ENCODE measurements at regions not wholly inside any gene's neighbourhood (a gene's known extent, or its start where the extent isn't known, plus 50 kb on each side); places are given as distances from the start of the nearest gene placed in this dataset.
"Not testable (repeated sequence)": the region's sequence is repeated elsewhere in the genome, so short reads cannot be mapped to it uniquely, and the experiment has no call there.

DNA sequence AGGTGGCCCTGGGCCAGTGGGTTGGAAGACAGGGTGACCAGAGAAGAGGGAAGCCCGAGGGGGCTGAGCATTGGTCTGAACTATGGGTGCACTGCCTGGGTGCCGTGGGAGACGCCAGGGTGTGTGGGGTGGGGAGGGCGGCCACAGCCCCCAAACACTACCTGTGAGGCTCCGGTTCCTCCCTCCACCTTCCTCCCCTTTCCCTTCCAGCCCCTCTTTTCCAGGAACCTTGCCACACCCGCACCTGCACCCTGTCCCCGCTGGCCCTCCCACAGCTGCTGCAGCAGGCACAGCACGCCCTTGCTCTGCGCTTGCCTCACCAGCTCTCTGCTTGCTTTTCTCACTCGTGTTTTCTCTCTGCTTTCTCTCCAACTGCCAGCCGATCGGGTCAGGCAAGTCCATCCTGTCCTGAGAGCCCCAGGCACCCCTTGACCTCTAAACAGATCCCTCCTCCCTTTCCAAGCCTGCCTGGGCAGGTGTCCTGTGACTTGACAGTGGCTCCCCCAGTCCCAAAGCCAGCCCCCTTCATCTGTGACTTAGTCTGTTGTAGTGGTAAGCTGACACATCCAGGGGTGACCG, 193.7 kb downstream of the MSX2 start:
- in situ Hi-C loops (cut with HindIII; ENCODE audit: low sequenced_read_pairs) = no loop called here
- no peak for DNase-seq (ENCODE audit: low spot score)

DNA sequence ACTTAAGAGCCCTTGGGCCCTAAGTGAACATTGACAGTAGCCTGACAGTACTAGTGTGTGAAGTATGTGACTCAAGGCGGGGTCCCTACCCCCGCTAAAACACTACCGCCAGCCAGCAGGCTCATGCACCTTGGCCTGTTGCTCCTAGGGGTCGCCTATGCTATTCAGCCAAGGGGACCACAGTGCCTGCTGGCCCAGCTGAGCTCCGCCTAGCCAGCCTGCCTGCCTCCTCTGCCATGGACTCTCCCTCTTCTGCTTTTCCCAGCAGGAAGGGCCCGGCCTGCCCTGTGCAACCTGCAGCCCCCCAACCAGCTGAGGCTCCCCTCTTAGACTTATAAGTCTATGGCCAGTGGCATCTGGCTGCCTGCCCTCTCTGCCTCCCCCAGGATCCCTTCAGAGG, 193.1 kb downstream of the MSX2 start:
- in situ Hi-C loops (cut with HindIII; ENCODE audit: low sequenced_read_pairs) = not testable (repeated sequence)

DNA sequence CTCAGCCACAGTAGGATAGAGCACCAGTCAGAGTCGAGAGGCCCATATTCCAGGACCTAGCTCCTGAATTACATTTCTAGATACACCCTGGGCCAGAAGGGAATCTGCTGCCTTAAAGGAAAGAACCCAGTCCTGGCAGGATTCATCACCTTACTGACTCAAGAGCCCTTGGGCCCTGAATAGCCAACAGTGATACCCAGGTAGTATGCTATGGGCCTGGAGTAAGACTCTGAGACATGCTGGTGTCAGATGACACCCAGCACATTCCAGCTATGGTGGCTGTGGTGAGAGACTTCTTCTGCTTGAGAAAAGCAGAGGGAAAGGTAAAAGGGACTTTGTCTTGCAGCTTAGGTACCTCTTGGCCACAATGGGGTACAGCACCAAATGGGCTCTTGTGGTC, 192.5 kb downstream of the MSX2 start:
- DNase-seq (ENCODE audit: low spot score); in situ Hi-C loops (cut with HindIII; ENCODE audit: low sequenced_read_pairs): not testable (repeated sequence)

More for the DNA sequence above, 193.1 kb downstream of the MSX2 start:
- not testable (repeated sequence) for DNase-seq (ENCODE audit: low spot score)

DNA sequence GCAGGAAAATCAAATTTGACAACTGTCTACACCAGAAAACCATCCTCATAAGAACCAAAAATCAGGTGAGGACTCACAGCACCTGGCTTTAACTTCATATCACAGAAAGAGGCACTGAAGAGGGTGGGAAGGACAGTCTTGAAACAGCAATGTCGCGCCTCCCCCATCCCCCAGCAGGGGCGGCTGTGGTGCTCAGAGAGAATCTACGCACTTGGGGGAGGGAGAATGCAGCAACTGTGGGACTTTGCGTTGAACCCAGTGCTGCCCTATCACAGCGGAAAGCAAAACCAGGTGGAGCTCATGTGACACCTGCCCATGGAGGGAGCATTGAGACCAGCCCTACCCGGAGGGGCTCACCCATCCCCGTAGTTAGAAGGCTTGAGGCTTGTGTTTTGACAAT, 191.8 kb downstream of the MSX2 start:
- in situ Hi-C loops (cut with HindIII; ENCODE audit: low sequenced_read_pairs) = no loop called here
- no peak for DNase-seq (ENCODE audit: low spot score)

DNA sequence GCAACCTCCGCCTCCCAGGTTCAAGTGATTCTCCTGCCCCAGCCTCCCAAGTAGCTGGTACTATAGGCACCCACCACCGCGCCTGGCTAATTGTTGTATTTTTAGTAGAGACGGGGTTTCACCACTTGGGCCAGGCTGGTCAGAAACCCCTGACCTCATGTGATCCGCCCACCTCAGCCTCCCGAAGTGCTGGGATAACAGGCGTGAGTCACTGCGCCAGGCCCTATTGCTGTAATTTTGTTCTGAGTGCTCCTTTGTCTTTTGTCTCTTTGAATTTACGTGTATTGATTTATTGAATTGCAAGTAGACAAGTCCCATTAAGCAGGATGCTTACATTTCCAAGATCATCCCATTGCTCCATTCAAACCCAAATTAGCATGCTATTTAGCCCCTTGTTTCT, 186.7 kb downstream of the MSX2 start:
- DNase-seq (ENCODE audit: low spot score) = no peak
- in situ Hi-C loops (cut with HindIII; ENCODE audit: low sequenced_read_pairs) = no loop called here

DNA sequence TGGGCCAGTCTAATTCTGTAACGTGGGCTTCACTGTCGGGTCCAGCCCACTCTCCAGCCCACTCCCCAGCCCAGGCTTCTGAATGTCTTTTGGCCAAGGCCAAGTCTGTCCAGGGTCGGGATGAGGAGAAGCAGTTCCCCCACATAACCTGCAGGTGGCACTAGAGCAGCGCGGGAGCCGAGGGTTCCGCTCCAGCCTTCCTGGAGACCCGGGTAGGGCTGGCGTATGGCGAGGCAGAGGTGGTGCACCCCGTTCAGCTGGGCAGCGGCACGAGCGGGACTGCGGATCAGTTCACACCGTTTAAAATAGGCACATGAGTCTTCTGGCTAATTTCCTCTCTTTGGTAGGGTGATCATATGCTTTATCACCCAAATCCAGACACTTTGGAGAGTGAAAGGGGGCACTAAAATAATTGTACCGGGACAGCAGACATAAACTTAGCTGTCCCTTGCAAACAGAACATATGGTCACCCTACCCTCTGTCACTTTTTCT, 185.9 kb downstream of the MSX2 start:
- peak; percentile 30 for DNase-seq (ENCODE audit: low spot score)

DNA sequence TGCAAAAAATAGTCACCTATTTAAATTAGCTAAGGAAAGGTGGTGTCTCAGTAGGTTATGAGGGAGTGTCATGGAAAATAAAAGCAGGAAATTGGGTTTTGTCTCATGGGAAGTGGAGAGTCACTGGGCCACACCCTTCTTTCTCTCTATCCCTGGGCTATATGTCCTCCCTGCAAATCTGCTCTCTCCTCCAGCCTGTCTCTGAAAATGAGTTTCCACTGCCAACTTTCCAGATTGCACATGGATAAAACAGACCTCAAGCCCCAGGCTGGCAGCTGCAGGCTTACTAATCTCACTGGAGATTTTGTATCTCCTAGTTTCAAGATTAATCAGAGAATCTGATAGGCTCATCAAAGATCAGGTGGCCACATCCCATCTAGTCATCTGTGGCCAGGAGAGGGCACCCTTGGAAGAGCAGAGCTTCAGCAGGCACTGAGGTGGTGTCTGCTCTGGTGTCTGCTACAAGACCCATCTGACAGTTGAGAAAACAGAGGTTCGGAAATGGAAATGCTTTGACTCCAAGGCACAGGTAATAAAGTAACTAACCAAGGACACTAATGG, 178.9 kb downstream of the MSX2 start:
- in situ Hi-C loops (cut with HindIII; ENCODE audit: low sequenced_read_pairs) = no loop called here
- DNase-seq (ENCODE audit: low spot score) = no peak

More for the DNA sequence above, 185.9 kb downstream of the MSX2 start:
- in situ Hi-C loops (cut with HindIII; ENCODE audit: low sequenced_read_pairs) = no loop called here

DNA sequence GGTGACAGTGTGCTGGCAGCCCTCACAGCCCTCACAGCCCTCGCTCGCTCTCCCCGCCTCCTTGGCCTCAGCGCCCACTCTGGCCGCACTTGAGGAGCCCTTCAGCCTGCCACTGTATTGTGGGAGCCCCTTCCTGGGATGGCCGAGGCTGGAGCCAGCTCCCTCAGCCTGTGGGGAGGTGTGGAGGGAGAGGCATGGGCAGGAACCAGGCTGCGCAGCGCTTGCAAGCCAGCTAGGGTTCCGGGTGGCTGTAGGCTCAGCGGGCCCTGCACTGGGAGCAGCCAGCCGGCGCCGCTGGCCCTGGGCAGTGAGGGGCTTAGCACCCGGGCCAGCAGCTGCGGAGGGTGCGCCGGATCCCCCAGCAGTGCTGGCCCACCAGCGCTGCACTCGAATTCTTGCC, 177.0 kb downstream of the MSX2 start:
- no peak for DNase-seq (ENCODE audit: low spot score)
- in situ Hi-C loops (cut with HindIII; ENCODE audit: low sequenced_read_pairs) = no loop called here

DNA sequence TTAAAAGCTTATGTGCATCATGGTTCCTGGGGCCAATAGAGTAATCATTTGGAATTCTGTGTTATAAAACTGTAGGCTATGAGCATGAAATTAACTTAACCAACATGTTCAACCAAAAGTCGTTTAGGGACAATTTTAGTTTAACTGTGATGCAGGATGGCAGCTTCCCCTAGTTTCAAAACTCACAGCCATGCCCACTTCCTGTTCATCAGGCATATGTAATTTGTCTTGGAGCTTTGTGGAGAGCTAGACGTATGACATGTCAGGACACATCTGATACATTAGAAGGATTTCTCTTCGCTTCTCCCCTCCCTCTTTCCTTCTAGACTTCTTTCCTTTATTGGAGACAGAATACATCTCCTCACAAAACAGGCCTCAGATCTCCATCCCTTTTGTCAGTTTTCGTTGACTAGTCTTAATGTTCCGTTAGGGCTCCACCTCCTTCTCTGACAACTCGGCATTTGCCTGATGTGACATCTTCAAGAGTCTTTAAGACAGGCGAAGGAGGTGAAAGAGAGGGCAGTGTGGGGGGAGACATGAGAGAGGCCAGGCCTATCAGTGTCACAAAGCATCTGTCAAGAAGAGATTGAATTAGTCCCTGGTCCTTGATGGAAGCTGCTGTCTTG, 176.0 kb downstream of the MSX2 start:
- in situ Hi-C loops (cut with HindIII; ENCODE audit: low sequenced_read_pairs) = no loop called here
- no peak for DNase-seq (ENCODE audit: low spot score)

DNA sequence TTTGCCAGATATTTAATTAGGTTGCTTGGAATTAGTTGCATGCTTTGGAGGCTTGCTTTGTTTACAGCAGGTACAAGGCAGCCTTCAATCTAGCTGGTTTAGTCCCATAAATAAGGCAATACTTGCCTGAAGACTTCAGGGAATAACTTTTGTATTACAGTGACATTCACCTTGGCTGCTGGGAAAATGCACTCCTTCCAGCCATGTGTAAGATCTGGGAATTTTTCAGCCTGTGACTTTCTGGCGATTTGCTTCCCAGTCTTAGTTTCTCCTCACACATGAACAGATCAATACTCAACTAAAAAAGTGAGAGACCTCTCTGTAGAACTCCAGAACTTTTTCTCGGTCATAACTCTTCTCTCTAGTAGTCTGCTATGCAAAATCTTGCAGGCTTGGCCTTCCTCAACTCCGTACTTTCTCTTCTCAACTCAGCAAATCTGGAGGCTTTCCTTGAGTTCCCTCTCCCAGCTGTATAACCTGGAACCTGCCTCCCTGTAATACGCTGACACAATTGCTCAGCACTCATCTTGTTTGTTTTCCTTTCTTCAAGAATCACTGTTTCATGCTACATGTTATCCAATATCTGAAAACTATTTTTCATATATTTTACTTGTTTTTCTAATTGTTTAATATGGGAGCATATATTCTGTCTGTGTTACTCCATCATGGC, 173.0 kb downstream of the MSX2 start:
- DNase-seq (ENCODE audit: low spot score) = no peak
- in situ Hi-C loops (cut with HindIII; ENCODE audit: low sequenced_read_pairs) = no loop called here

DNA sequence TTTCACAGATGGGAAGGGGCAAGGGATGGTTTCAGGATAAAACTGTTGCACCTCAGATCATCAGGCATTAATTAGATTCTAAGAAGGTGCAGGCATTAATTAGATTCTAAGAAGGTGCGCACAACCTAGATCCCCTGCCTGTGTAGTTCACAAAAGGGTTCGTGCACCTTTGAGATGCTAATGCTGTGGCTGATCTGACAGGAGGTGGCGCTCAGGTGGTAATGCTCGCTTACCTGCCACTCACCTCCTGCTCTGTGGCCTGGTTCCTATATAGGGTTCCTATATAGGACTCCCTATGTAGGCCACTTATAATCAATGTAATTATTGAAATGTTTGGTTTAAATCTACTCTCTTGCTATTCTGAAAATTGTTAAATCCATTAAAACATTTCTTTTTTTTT, 171.0 kb downstream of the MSX2 start:
- in situ Hi-C loops (cut with HindIII; ENCODE audit: low sequenced_read_pairs) = no loop called here
- no peak for DNase-seq (ENCODE audit: low spot score)

DNA sequence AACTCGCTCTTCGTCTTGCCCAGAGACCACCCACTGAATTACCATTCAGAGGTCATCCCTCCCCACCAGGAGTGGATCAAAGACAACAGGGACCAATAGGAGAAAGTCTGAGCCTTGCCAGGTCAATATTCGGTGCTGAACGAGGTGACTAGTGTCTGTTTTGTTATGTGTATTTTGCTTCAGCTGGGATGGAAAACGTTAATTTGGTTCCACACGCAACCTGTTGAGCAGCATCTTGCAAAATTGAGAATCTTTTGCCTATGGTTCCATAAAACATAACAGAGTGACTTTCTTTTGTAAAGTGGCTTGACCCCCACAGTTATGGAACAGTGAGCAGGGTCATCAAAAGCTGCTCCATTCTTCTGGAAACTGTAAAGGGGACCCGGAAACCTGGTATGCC, 168.4 kb downstream of the MSX2 start:
- DNase-seq (ENCODE audit: low spot score) = no peak
- in situ Hi-C loops (cut with HindIII; ENCODE audit: low sequenced_read_pairs) = no loop called here

DNA sequence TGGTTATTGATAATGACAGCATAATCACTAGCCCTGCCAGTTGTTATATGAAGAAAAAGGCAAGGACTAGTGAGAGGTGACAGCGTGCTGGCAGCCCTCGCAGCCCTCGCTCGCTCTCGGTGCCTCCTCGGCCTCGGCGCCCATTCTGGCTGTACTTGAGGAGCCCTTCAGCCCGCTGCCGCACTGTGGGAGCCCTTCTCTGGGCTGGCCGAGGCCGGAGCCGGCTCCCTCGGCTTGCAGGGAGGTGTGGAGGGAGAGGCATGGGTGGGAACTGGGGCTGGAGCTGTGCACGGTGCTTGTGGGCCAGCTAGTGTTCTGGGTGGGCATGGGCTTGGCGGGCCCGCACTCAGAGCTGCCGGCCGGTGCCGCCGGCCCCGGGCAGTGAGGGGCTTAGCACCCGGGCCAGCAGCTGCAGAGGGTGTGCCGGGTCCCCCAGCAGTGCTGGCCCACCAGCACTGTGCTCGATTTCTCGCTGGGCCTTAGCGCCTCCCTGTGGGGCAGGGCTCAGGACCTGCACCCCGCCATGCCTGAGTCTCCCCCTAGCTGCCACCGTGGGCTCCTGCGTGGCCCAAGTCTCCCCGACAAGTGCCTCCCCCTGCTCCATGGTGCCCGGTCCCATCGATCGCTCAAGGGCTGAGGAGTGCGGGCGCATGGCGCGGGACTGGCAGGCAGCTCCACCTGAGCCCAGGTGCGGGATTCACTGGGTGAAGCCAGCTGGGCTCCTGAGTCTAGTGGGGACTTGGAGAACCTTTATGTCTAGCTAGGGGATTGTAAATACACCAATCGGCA, 156.2 kb downstream of the MSX2 start:
- DNase-seq (ENCODE audit: low spot score); in situ Hi-C loops (cut with HindIII; ENCODE audit: low sequenced_read_pairs): not testable (repeated sequence)

DNA sequence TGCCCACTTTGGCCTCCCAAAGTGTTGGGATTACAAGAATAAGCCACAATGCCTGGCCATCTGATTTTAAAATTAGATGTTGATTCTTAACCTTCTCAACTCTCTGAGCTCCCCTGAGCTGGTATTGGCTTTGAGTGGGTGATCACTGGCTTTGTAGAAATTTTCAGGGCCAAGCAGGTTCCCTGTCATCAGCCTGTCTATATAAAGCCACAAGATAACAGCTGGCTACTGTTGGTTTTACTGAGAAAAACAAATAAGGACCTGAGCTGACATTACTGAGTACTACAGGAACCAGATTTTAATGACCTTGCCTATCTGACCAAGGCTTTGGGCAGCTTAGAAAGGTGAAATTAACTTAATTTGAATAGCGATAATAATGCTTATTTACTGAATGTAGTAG, 153.6 kb downstream of the MSX2 start:
- in situ Hi-C loops (cut with HindIII; ENCODE audit: low sequenced_read_pairs) = no loop called here
- no peak for DNase-seq (ENCODE audit: low spot score)

DNA sequence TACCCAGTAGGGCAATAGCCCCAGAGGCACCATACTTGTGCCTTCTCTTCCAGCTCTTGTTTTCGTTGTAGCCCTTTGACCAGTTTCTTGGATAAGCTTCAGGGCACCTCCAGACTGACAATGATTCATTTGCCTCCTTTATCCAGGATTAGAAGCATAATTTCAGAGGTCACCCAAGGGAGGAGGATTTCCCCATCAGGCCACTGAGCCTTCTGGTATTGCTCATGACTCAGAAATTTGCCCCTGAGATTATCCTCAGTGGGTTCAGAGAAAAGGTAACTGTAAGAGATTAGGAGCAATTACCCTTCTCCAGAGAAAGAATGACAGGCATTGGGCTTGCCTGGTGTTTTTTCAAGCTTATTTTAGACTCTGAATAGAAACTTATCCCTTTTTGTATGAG, 147.9 kb downstream of the MSX2 start:
- in situ Hi-C loops (cut with HindIII; ENCODE audit: low sequenced_read_pairs) = no loop called here

DNA sequence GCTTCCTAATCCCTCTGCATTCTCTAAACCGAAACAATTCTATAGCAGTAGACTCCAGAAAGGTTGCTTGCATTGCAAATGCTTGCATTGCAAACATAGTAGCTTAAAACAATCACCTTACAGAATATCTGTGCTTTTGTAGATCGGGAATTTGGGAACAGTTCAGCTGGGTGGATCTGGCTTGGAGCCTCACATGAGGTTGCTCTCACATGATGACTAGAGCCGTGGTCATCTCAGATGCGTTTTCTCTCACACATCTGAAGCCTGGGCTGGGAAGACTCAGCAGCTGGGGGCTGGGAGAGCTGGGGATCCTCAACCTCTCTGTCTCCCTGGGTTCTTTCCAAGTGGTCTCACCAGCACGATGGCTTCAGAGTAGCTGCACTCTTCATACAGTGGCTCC, 127.8 kb downstream of the MSX2 start:
- DNase-seq (ENCODE audit: low spot score) = no peak
- in situ Hi-C loops (cut with HindIII; ENCODE audit: low sequenced_read_pairs) = no loop called here

More for the DNA sequence above, 147.9 kb downstream of the MSX2 start:
- no peak for DNase-seq (ENCODE audit: low spot score)

DNA sequence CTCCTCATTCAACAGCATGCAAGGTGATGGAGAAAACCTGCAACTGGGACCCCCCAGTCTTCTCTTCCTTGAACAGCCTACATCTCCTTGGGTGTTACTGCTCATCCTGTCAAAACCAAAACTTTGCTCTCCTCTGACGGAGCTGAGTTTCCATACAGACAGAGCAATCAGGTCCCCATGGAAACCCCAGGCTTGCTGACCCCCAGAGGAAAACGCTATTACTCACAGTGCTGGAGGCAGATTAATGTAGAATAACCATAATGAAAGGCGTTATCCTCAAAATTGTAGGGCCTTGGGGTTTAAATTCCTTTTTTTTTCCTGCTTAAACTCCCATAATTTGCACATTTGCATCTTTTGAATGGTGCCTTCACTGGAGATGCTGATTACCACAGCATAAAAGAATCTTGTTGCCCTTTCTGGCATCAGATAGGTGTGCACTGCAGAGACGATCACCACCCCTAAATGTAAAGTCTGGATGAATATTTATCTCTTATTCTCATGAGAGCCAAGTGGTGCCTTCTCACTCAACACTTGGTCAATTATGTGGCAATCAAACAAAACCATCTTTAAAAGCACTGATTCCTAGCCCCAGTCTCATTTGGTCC, 126.3 kb downstream of the MSX2 start:
- in situ Hi-C loops (cut with HindIII; ENCODE audit: low sequenced_read_pairs) = no loop called here
- DNase-seq (ENCODE audit: low spot score) = no peak

DNA sequence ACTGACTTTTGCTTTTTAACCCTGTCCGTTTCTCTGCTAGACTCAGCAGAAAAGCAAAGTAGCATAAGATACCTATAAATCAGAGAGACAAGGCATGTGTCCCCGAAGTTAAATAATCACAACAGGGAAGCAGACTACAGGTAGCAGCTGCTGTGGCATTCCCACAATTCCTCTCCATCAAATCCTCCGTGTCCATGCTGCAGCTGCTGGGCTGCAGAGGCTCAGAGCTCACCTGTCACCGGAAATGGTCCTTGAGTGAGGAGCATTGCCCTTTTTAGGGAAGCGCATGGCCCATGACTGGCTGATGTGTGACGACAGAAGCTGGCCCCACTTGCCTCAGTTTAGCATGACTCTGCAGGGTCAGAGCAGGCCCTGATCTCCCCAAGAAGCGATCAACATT, 125.0 kb downstream of the MSX2 start:
- in situ Hi-C loops (cut with HindIII; ENCODE audit: low sequenced_read_pairs) = no loop called here

DNA sequence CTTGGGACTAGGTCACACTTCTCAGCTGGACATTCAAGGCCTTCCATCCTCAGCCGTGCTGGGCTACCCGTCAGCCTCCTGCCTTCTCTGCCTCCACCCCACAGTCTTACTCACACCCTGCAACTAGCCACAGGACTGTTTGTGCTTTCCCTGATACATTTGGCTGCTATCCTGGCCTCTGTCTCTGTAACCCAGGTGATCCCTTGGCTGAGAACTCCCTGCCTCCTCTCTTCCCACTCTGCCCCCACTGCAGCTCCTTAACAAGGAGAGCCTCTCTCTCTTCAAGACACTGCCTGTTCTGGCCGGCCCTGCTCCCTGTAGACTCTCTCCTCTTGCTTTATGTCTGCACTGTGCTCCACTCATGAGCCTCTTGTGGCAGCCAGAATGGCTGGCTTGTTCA, 120.6 kb downstream of the MSX2 start:
- no peak for DNase-seq (ENCODE audit: low spot score)
- in situ Hi-C loops (cut with HindIII; ENCODE audit: low sequenced_read_pairs) = no loop called here

More for the DNA sequence above, 125.0 kb downstream of the MSX2 start:
- no peak for DNase-seq (ENCODE audit: low spot score)
